Embryonic facial prominence (tissue), 1 donor: ENCODE measurements at regions not wholly inside any gene's neighbourhood (a gene's known extent, or its start where the extent isn't known, plus 50 kb on each side); places are given as distances from the start of the nearest gene placed in this dataset.

Experiments used
- DNase-seq: peaks from one replicate; pipeline ENCODE4 v3.0.0-alpha.2; 2016; ENCODE audit errors: extremely low spot score

GRCh38 chr4:144302704-144303536, 162.4 kb upstream of the GYPA start:
- DNase-seq = no peak

- no peak for DNase-seq
These were observed 163.5 kb upstream of the GYPA start for GRCh38 chr4:144304025-144304424.

GRCh38 chr4:144310535-144310934, 170.0 kb upstream of the GYPA start:
- DNase-seq = no peak

GRCh38 chr4:144313370-144313769, 172.9 kb upstream of the GYPA start:
- DNase-seq = no peak

GRCh38 chr4:144316869-144317268, 176.4 kb upstream of the GYPA start:
- no peak for DNase-seq

- no peak for DNase-seq
These were observed 178.3 kb upstream of the GYPA start for GRCh38 chr4:144318797-144319196.

GRCh38 chr4:144336633-144337032, 196.1 kb upstream of the GYPA start:
- DNase-seq = no peak

- no peak for DNase-seq
These were observed 197.6 kb upstream of the GYPA start for GRCh38 chr4:144338148-144338547.

- no peak for DNase-seq
These were observed 198.3 kb upstream of the GYPA start for GRCh38 chr4:144338834-144339233.

GRCh38 chr4:144340931-144341330, 200.4 kb upstream of the GYPA start:
- DNase-seq = no peak

GRCh38 chr4:144342949-144343760, 202.6 kb upstream of the GYPA start:
- peak; percentile 65 for DNase-seq

GRCh38 chr4:144347121-144347520, 206.6 kb upstream of the GYPA start:
- DNase-seq = no peak

- no peak for DNase-seq
These were observed 210.2 kb upstream of the GYPA start for GRCh38 chr4:144350706-144351105.

- DNase-seq = no peak
These were observed 210.8 kb upstream of the GYPA start for GRCh38 chr4:144351306-144351705.

- no peak for DNase-seq
These were observed 212.8 kb upstream of the GYPA start for GRCh38 chr4:144353292-144353691.

GRCh38 chr4:144355811-144356757, 215.6 kb upstream of the GYPA start:
- peak; percentile 51 for DNase-seq

GRCh38 chr4:144356941-144357381, 216.4 kb upstream of the GYPA start:
- DNase-seq = no peak

- no peak for DNase-seq
These were observed 217.5 kb upstream of the GYPA start for GRCh38 chr4:144357975-144358374.

- no peak for DNase-seq
These were observed 219.8 kb upstream of the GYPA start for GRCh38 chr4:144360146-144360793.

- no peak for DNase-seq
These were observed 221.8 kb upstream of the GYPA start for GRCh38 chr4:144362366-144362765.

- DNase-seq = no peak
These were observed 223.4 kb upstream of the GYPA start for GRCh38 chr4:144363890-144364289.
